Daoy (cell line): ENCODE measurements at regions not wholly inside any gene's neighbourhood (a gene's known extent, or its start where the extent isn't known, plus 50 kb on each side); places are given as distances from the start of the nearest gene placed in this dataset.
"Not testable (repeated sequence)": the region's sequence is repeated elsewhere in the genome, so short reads cannot be mapped to it uniquely, and the experiment has no call there.

ENCODE experiments used
- DNase-seq: peaks from one replicate; pipeline ENCODE4 v3.0.0-alpha.2; 2015; ENCODE audit warnings: low read depth

DNA sequence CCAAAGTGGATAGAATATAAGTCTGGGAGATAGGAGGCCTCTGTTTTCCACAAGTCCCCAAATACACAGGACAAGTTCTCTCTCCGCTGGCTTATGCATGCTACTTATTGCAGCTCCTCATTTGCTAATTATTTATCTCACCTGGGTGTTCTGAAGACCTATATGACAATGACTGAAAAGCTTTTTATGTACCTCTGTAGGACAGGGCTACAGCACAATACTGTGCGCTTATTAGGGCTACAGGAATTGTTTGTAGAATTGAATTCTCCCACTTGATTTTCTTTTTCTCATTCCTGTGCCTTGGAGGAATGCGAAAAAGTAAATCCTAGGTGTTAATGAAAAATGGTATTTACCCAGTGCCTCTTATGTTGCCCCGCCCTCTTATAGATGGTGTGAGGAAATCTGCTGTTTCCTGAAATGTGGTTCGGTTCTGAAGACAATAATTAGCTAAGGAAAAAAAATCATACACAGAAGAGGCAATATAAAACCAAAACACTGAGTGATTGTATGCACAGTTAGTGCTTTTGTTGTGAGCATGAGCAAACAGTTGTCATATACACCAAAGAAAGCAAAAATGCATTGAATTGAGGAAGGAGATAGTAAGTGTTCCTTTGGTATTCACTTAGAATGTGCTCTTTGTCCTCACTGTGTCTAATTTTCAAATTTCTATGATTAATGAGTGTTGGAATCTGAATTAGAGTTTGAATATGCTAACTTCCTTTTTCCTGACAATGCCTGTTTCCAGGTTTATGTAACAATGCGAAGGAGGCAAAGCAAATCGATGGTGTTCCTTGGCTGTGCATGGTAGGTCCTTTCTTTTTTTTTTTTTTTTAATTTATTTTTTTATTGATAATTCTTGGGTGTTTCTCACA, 78.7 kb upstream of the PNPT1 start:
- no peak for DNase-seq

DNA sequence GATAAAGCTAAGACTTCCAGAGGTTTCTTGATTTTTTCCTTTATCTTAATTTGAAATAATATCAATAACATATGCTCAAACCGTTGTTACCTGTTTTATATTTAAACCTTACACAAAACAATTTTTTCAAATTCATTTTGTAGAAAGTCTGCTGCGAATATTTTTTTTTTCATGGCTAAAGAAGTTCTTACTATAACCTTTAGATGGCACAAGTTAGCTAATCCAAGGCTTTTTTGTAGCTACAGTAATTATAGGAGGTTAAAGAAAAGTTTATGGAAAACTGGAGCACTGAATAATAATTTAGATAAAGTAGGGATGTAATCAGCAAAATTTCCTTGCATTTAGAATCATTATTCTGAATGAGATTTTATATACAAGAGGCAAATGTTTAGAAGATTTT, 78.0 kb upstream of the PNPT1 start:
- DNase-seq, result no peak

DNA sequence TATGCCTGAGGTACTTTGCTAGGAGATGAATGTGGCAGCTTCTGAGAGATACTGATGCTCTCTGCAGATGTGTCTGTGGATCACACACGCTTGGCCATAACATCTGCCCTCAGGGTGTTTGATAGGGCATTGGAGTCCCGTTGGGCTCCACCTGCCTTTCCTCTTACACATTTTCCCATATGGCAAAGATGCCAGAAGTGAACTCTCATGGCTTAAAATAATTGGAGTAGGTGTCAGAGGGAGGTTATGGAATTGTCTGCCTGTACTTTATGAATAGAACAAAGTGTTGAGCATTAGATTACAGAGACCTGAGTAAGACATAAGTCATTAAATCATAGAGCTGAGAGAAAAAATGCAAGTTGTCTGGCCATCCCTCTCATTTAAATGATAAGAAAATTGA, 75.3 kb upstream of the PNPT1 start:
- no peak for DNase-seq

DNA sequence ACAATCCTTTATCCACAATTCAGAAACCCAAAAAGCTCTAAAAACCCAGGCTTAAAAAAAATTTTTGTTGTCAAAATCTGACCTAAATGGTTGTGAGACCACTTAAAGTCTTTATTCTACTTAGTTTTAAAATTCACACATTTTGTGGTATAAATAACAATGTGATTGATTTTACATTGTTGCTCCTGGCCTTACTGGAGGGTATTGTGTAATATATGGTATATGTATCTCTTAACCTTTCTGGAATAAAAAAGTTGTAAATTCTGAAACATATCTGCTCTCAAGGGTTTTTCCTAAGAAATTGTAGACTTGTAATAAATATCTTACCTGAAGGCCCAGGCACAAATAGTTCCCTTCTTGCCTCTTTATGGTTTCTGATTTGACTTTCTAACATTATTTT, 73.3 kb upstream of the PNPT1 start:
- no peak for DNase-seq

DNA sequence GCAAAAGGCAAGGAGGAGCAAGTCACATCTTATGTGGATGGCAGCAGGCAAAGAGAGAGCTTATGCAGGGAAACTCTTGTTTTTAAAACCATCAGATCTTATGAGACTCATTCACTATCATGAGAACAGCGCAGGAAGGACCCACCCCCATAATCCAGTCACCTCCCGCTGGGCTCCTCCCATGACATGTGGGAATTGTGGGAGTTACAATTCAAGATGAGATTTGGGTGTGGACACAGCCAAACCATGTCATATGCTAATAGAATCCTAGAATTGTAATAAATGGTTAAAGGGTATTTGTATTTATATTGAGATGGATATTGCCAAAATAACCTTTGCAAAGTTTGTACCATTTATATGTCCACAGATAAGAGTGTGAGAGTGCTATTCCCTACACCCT, 72.1 kb upstream of the PNPT1 start:
- DNase-seq, result not testable (repeated sequence)

DNA sequence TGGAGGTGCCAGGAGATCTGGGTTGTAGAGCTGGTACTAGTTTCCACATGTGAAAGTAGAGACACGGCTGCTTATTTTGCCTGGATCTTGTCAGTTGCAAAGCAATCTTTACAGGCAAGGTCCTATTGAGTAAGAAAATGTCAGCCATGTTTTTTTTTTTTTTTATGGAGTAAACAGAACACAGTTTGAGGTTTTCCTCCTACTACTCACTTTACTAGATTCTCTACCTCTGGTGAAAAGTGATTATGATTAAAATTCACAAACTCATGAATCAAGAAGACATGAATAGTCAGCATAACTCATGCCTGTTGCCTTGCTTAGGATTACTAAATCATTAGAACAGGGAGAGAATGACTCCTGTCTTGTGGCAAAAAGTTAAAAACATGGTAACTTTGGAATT, 70.1 kb upstream of the PNPT1 start:
- DNase-seq, result no peak

DNA sequence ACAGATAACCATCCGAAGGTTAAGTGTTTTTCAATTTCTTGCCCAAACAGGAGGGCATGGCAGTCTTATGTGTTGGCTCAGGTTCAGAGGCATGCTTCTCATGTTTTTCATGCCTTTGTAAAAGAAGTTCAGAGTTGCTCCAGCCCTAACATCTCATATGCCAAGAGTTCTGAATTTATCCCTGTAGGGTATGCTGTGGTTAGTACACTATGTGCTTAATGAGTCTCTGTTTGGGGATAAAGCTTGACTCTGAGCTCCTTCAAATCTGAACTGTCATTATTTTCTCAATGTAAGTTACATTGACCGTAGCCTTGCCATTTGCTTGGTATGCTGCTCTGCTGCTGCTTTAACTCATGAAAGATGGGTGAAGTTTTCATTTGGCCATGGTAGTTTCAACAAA, 67.9 kb upstream of the PNPT1 start:
- DNase-seq, result no peak

DNA sequence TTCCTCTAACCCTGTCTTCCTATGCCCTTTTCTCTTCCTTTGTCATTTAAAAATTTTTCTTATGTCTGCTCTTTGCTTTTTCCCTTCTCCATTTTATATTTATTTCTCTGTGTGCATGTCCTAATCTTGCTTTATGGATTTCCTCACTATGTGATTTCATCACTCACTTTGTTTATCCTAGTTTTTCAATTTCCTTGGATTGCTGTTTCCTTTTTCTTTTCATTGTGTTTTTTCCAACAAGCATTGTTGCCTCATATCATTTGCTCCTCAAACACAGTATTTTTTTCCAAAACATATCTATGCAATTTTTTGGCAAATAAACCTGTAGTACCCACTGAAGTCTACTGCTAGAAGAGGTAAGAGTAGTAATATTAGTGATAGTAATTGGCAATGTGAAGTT, 67.4 kb upstream of the PNPT1 start:
- DNase-seq, result no peak

DNA sequence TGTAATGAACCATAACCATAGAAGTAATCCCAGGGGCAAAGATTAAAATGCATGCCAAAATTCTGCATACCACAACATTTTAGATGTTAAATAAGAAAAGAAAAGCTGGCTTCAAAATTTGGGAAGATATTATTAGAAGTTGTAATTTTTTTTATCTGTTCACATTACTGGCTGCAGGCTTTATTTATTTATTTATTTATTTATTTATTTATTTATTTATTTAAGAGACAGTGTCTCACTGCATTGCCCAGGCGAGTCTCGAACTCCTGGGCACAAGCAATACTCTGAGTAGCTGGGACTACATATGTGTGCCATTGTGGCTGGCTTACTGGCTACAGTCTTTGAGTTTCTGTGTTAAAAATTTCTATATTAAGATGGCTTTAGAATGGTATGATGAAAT, 66.5 kb upstream of the PNPT1 start:
- no peak for DNase-seq

DNA sequence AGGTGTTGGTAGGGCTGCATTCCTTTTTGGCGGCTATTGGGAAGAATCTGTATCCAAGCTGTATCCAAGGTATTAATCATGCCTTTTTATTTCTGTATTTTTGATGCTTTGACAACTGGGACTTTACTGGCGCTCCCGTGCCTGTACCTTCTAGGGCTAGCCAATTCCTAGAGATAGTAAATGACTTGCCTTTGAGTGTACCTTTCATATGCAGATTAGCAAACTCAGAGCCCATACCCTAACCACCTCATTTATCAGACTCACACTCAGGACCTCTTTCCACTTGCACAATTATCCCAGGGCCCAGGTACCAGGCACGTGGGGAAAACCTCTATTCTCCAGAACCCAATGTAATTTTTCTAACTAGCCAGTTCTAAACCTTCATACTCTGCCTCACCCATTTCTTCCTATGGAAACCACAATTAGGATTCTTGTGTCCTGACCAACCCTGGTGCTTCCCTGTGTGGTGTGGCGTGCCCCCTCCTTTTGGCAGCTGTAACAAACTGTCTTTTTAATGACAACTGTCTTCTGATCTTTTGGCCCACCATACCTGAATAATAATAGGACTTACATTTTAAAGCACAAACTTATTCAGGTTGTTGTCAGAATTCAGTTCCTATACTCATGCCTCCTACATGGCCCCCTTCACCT, 65.8 kb upstream of the PNPT1 start:
- no peak for DNase-seq

DNA sequence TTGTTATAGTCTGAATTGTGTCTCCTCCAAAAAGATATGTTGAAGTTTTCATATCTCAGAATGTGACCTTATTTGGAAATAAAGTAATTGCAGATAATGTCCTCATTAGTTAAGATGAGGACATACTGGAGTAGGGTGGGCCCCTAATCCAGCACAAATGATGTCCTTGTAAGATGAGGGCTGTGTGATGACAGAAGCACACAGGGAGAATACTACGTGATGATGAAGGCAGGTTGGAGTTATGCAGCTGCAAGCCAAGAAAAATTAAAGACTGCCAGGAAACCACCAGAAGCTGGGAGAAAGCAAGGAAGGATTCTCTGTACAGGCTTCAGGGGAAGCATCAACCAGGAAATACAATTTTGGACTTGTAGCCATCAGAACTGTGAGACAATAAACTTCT, 58.3 kb upstream of the PNPT1 start:
- no peak for DNase-seq

DNA sequence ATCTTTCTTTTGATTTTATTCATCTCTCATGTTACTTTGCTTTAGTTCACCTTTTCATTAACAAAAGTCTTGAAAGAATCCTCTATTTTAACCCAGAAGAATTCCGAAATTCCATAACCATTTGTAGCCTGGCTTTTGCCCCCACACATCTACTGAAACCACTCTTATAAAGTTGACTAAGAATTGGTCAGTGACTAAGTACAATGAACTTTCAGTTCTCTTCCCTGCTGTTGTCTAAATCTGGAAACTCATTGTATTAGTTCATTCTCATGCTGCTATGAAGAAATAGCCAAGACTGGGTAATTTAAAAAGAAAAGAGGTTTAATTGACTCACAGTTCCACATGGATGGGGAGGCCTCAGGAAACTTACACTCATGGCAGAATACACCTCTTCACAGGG, 49.9 kb upstream of the PNPT1 start:
- DNase-seq, result peak; percentile 7
